CD4-positive, alpha-beta T cell treated with Interleukin-6 at 100 ng/mL for 8 hours (primary cell): ENCODE measurements at regions not wholly inside any gene's neighbourhood (a gene's known extent, or its start where the extent isn't known, plus 50 kb on each side); places are given as distances from the start of the nearest gene placed in this dataset.
"Not testable (repeated sequence)": the region's sequence is repeated elsewhere in the genome, so short reads cannot be mapped to it uniquely, and the experiment has no call there.

Source experiments
- DNase-seq: peaks from one replicate; pipeline ENCODE4 v3.0.0-alpha.2; 2020; ENCODE audit warnings: mixed read lengths, low spot score

DNA sequence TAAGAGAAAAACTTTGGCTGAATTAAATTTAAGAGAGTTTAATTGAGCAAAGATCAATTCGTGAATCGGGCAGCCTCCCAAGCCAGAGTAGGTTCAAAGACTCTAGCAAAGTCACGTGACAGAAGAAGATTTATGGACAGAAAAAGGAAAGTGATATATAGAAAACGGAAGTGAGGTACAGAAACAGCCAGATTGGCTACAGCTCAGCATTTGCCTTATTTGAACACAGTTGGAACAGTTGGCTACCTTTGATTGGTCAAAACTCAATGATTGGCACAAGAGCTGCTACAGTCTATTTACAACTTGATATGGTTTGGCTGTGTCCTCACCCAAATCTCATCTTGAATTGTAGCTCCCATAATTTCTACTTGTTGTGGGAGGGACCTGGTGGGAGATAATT is 102.6 kb downstream of the PLG start:
- DNase-seq = no peak

DNA sequence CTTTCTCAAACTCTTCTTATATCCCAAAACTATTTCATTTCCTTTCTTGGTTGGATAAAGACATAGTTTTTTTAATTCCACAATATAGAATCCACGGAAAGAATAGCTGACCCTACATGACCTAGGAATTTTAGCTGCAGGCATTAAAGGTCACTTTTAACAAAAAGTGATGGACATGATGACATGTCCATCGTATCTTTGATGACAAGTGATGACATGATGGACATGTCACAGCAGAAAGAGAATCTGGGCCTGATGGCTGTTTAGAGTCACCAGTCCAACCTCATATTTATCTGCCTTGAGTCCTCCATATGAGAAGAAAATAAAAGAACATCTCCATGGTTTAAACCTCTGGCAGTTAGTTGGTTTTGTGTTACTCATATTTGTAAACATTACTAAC is 106.2 kb downstream of the PLG start:
- no peak for DNase-seq

DNA sequence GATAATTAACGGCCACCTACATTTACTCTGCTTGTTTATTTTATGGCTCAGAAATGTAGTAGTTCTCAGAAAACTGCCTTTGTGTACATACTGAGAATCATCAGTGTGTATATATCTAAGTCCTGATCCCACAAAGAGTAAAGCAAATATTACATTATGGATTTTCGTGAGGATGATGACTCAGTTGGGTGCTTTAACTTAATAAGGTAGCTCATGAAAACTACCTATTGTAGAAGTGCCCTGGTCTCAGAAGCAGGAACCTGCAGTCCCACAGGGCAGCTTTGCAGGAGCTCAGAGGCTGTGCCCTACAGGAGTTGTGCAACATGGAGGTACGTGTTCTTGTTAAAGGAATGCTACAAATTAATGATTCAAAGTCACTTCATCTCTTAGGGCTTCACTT is 108.2 kb downstream of the PLG start:
- no peak for DNase-seq

DNA sequence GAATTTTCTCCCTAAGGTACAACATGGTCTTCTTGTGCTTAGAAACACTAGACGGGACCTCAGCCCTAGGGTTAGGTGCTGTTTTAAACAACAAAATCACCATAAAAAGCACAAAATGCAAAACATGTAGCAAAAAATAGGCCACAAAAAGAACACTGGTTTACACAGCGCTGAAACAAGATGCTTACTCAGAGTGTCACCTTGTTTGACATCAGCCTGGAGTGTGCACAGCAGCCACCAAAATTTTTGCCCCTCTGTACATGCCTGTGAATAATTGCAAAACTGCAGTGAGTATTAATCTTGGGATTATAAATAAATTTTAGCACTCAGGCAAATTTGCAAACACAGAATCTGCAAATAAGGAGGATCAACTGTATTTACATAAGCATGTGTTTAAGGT is 110.1 kb downstream of the PLG start:
- no peak for DNase-seq

DNA sequence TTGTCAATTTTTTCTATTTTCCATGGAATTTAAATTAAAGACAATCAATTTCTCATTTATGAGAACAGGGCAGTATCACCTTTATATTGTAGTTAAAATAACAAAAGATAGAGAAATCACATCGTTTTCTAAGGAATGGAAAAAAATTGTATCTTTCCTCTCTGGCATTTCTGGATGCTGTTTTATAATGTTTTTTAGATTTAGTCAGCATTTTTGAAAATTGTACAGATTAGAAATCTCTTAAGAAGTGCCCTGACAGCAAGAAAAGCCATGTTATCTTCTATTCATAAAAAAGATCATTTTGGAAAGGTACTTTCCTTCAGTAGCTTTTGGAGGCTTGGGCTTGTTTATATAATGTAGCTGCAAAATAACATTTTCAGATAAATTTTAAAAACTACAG is 116.9 kb downstream of the PLG start:
- DNase-seq = no peak

DNA sequence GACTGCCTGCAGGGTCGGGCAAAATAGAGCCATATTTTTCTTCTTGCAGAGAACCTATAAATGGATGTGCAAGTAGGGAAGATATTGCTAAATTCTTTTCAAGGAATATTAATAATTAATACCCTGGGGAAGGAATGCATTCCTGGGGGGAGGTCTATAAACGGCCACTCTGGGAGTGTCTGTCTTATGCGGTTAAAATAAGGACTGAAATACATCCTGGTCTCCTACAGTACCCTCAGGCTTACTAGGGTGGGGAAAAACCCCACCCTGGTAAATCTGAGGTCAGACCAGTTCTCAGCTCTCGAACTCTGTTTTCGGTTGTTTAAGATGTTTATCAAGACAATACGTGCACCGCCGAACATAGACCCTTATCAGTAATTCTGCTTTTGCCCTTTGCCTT is 118.6 kb downstream of the PLG start:
- DNase-seq = not testable (repeated sequence)

DNA sequence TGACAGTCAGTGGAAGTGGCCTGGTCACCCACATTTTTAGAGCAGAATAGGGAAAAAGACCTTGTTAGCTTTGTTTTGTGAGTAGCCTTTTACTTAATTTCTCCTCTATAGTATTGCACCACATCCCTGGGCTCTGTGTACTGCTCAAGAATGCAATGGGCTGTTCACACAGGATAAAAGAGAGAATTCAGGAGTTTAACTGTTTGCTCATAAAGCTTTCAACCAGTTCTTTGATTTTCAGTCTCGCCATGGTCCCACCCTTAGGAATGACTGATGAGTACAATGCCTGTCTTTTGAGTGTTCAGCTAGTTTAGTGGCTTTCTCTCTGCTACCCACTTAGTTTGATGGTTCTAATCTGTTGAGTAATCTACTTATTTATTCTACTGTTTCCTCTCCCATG is 129.7 kb downstream of the PLG start:
- no peak for DNase-seq

DNA sequence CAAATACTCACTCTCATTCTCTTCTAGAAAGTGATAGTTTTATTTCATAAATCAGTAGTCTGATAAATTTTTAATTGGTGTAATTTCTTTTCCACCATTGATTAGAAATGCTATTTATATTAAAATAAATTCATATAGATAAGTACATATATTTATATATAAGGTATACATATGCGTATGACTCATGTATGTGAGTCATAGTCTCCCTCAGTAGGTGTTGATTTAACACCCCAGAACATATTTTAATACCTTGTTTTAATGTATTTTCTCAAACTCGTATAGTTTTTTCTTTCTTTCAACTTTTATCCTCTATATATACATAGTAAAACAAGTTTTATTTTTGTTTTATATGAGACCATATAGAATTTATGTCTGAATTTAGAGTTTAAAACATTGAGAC is 130.4 kb downstream of the PLG start:
- no peak for DNase-seq

DNA sequence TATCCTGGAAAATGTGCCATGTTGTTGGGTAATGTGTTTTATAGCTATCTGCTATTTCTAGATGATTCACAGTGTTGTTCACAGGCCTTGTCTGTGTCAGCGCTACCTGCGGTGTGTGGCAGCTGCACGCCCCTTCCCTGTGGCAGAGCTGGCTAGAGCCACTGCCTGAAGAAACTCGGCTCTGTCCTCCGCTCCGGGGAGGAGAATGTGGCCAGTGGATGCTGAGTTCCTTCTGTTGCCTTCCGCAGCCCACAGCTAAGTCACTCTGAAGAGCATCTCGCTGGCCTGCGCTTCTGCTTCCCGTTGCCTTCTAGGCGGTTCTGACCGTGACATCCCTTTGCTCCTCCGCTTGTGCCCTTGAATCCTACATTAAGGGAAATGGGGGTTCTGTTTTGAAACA is 135.1 kb downstream of the PLG start:
- no peak for DNase-seq

DNA sequence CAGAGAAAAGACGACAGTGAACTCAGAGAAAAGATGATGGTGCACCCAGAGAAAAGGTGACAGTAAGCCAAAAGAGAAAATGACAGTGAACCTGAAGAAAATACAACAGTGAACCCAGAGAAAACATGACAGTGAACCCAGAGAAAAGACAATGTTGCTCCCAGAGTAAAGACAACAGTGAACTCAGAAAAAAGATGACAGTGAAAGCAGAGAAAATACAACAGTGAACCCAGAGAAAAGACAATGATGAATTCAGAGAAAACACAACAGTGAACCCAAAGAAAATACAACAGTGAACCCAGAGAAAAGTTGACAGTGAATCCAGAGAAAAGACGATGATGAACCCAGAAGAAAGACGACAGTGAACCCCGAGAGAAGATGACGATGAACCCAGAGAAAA is 140.5 kb upstream of the MAP3K4 start:
- no peak for DNase-seq

DNA sequence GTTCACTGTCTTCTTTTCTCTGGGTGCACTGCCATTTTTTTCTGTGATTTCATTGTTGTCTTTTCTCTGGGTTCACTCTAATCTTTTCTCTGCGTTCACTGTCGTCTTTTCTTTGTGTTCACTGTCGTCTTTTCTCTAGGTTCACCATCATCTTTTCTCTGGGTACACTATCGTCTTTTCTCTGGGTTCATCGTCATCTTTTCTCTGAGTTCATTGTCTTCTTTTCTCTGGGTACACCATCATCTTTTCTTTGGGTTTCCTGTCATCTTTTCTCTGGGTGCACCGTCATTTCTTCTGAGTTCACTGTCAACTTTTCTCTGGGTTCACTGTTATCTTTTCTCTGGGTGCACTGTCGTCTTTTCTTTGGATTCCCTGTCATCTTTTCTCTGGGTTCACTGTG is 137.6 kb upstream of the MAP3K4 start:
- no peak for DNase-seq

DNA sequence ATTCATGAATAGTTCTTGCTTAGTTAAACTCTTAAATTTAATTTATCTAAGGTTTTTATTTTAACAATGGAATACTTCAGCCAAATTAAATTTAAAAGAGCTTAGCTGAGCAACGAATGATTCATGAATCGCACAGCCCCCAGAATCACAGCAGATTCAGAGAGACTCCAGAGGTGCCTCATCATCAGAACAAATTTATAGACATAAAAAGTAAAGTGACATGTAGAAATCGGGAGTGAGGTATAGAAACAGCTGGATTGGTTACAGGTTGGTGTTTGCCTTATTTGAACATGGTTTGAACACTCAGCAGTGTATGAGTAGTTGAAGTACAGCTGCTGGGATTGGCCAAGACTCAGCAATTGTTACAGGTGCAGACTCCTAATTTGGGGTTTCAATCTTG is 132.7 kb upstream of the MAP3K4 start:
- DNase-seq = no peak

DNA sequence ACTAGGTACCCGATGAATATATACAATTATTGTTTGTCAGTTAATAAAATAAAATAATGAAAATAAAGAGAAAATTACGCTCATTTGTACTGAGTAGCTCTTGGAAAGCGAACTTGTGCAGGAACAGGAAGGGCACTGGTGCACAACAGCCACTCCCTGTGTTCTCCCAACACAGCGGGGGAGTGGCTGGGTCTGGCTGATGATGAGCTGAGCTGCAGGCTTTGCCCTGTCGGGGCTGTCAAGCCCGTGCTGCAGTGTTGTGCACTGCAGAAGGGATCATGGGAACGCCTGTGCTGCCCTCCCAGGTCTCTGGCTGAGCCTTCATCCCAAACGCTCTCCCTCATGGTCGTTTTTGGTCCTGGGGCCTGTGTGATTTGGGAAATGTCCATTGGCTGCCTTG is 131.7 kb upstream of the MAP3K4 start:
- DNase-seq = no peak

DNA sequence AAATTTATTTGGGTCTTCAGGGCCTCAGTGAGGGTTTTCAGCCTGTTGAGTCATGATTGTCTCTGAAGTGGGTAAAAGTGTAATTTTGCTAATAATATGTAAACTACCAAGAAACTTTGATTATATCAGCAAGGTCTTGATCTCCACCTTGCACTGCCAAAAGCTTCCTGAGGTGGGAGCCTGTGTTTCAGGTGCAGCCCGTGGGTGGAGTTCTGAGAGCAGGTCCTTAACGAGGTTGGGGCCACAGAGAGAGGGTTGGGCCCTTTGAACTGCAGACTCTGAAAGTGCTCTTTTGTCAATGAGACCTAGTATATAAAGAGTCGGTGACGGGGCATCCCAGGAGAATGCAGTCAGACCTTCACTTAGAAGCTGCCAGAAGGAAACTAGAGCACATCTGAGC is 129.7 kb upstream of the MAP3K4 start:
- no peak for DNase-seq

DNA sequence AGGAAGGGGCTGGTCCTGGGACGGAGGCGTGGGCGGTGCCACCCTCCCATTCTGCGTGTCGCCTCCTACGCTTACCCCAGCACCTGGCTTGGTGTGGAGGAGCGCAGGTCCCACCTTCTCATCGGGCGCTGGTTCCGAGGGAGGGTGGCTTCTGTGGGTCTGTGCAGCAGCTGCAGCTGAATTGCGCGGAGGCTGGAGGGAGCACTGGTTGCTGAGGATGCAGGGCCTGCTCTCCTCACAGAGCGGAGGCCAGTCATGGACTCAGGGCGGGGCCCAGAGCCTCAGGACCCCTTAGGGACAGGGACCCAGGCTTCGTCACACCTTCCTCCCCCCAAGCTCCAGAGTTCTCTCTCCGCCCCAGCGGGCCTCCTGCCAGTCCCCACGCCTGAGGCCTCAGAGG is 127.8 kb upstream of the MAP3K4 start:
- no peak for DNase-seq

DNA sequence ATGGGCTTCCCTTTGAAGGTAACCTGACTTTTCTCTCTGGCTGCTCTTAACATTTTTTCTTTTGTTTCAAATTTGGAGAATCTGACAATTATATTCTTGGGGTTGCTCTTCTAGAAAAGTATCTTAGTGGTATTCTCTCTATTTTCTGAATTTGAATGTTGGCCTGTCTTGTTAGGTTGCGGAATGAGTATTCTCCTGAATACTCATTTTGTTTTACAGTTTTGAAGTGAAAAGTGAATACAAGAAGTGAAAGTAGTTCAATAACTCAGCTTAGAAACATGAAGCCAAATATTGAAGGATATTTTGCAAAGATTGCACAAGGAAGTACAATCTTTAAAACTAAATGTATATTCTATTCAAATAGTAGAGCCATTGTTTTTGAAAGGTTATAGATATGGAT is 120.2 kb upstream of the MAP3K4 start:
- no peak for DNase-seq

DNA sequence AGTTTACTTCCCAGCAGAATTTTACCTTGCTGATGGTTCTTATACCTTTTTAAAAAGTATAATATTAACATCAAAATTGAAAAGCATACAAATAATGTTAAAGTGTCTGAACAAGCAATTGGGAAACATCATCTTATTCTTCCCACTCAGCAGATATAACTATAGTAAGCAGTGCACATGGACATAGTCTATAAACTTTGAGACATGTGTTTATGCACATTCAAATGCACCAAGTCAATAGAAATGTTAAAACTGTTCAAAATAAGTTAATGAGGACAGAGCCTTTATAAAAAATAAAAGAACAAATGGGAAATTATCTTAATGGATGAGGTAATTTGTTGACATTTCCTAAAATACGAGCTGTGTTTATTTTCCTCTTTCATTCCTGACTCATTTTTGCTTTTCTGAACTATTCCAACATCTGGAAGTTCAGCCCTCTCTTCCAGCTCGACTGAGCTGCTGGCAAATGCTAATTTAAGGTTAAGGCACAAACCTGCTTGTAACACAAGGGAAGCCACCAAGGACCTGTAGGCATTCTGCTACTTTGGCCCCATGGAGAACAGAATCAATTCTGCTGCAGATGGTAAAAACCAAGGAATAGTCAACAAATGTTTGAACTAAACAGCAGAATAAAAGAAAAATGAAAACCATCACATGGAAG is 110.3 kb upstream of the MAP3K4 start:
- DNase-seq = no peak

DNA sequence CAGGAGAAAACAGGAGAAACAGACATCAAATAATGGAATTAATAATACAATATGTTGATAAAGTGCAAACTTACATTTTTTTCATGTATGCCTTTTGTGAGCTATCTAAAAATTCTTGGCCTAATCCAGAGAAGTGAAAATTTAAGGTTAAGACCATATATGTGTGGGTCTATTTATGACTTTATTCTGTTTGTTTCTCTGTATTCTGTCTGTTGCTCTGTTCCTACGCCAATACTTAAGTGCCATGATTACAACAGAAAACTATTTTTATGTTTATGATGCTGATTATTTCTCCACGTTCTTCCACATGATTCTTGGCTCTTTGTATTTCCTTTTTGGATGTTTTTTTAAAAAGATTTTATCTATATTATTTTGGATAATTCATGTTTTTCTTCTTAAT is 109.6 kb upstream of the MAP3K4 start:
- no peak for DNase-seq

DNA sequence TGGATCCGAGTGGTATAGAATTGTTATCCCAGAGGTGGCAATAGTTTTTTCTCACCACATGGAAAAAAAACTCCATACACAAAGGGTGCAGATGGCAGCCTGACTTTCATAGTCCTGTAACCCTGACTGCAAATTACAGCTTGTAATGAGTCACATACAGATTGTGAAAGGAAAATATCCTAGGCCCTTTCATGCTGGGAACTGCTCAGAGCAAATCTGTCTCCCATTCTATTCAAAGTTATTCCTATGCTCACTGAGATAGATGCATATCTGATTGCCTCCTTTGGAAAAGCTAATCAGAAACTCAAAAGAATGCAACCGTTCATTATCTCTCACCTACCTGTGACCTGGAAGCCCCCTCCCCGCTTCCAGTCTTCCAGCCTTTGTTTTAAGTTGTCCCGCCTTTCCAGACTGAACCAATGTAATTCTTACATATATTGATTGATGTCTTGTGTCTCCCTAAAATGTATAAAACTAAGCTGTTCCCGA is 108.7 kb upstream of the MAP3K4 start:
- no peak for DNase-seq

DNA sequence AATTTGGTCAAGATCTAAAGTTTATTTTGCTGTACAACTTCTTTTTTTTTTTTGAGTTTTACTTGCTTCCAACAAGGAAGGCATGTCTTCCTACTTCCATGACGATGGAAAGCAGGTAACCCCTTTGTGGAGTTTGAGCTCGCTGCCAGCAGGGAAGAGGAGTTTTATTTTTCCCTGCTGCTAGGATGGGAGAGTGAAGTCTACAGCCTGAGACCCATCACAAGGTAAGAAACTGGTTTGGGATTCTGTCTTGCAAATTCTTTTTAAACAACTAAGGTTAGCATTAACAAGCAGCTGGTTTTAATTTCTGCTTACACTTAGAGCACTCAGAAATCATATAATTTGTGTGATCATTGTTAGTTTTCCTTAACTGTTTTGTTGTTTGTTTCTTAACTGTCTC is 108.0 kb upstream of the MAP3K4 start:
- no peak for DNase-seq

DNA sequence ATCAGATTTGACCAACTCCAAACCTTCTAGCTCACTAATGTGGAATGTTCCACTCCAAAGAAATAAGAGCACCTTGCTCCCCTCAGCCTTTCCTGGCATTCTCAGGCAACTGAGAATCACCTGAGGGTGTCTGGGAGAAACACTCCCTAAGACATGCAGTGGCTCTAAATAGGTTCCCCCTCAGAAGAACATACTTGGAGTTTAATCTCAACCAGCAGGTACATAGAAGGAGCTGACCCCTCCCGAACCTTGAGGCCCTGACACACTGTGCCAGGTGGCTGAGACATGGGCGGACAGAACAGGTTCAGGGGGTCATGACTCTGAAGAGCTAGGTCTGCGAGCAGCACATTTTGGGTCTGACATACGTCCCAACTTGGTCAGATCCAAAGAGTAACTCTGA is 107.6 kb upstream of the MAP3K4 start:
- no peak for DNase-seq

DNA sequence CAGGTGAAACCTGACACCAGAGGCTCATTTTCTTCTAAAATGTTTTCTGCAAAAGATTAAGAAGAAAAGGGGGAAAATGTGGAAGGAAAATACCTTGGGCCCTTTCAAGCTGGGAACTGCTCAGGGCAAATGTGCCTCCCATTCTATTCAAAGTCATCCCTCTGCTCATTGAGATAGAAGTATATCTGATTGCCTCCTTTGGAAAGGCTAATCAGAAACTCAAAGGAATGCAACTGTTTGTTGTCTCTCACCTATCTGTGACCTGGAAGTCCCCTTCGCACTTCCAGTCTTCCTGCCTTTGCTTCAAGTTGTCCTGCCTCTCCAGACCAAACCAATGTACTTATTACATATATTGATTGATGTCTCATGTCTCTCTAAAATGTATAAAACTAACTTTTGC is 102.4 kb upstream of the MAP3K4 start:
- DNase-seq = not testable (repeated sequence)

DNA sequence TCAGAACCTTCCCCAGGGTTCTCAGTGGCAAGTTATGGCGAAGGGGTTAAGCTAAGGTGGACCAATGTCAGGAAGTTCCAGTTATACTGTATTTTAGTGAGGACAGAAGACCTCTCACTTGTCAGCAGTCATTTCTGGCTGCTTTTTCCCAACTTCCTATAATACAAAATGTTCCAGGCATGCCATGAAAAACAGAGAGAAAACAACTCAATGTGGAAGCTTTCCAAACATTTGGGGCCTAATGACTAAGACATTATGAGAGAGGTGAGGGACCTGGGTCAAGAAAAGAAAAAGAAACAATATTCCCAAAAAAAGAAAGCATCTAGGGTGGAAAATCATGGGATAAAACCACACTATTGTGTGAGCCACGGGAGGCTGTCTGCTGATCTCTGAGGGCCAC is 99.9 kb upstream of the MAP3K4 start:
- no peak for DNase-seq

DNA sequence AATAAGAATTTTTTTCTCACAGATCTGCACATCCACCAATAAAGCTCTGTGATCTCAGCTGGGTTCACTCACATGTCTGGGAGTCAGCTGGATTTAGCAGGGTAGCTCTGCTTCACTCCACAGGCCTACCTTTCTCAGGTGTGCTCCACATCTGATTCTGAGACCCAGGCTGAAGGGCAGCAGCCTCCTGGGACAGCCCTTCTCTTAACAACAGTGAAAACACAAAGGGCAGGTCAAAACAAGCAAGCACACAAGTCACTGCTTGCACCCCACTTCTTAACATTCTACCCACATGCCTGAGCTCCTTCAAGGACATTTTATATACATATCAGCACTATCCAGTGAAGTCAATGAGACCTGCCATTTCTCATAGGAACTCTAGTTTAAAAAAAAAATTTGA is 96.0 kb upstream of the MAP3K4 start:
- no peak for DNase-seq
